Lower leg skin (tissue), 4 donors: ENCODE measurements at regions not wholly inside any gene's neighbourhood (a gene's known extent, or its start where the extent isn't known, plus 50 kb on each side); places are given as distances from the start of the nearest gene placed in this dataset.

ENCODE experiments used
- DNase-seq, 2 donors: peaks; one replicate each; pipeline ENCODE4 v3.0.0-alpha.2; 2019; ENCODE audit warnings: low spot score in 2 of 2
- H3K4me3 ChIP-seq: fragments of 200-600 bp; sonication (generic); 2 replicates; pipeline ENCODE4 v1.5.1; 2017; ENCODE audit warnings: mild to moderate bottlenecking, low read depth; ENCODE audit not compliant: poor library complexity, severe bottlenecking
- POLR2A ChIP-seq, 2 donors: fragments of 450-650 bp; IDR thresholded peaks; one replicate each; pipeline ENCODE4 v1.6.1; 2016 to 2017; ENCODE audit warnings: antibody characterized with exemption in 2 of 2, mild to moderate bottlenecking in 1 of 2, moderate library complexity in 1 of 2
- WGBS, 2 donors: methylation state at CpG; one replicate each; pipeline ENCODE4 v1.1.5; 2018; 5-methylcytosine and 5-hydroxymethylcytosine counted together
- intact Hi-C: fragments of 100-400 bp; cut with DNase I; formaldehyde crosslinking; loops from one replicate; pipeline ENCODE4 v1.15.0; 2023; ENCODE audit warnings: low total_unique reads
- TF ChIP-seq, protein P1 (sequence below), 3 donors: fragments of 450-650 bp; IDR thresholded peaks; one replicate each; pipeline ENCODE4 v1.5.1; 2016; ENCODE audit warnings: antibody characterized with exemption in 3 of 3, mild to moderate bottlenecking in 3 of 3, moderate library complexity in 2 of 3

DNA sequence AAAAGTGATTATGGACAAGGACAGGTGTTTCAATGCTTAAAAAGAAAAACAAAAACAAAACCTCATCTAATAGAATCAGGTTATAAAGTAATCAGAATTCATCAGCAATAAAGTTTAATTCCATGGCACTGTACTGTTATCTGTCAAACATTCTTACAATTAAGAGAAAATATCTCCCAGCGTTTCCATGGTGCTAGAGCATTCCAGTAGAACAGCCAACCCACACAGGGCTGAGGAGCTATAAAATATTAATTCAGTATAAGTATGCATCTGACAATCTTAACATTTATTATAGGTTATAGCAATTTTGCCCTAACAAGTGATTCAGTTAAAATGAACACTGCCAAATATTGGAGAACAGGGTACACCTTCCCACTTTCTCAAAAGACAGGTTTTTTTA is 128.7 kb upstream of the DEPDC1 start:
- no peak overlapping the region for H3K4me3 ChIP-seq
- WGBS, 2 donors = 78 to 85% methylated on average over 1 of the region's 1 CpG
- no peak for TF ChIP-seq POLR2A (IDR thresholded peaks at IDR 0.05)
- TF ChIP-seq, protein P1, sequence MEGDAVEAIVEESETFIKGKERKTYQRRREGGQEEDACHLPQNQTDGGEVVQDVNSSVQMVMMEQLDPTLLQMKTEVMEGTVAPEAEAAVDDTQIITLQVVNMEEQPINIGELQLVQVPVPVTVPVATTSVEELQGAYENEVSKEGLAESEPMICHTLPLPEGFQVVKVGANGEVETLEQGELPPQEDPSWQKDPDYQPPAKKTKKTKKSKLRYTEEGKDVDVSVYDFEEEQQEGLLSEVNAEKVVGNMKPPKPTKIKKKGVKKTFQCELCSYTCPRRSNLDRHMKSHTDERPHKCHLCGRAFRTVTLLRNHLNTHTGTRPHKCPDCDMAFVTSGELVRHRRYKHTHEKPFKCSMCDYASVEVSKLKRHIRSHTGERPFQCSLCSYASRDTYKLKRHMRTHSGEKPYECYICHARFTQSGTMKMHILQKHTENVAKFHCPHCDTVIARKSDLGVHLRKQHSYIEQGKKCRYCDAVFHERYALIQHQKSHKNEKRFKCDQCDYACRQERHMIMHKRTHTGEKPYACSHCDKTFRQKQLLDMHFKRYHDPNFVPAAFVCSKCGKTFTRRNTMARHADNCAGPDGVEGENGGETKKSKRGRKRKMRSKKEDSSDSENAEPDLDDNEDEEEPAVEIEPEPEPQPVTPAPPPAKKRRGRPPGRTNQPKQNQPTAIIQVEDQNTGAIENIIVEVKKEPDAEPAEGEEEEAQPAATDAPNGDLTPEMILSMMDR (IDR thresholded peaks at IDR 0.05) = no peak
- no peak for DNase-seq
- intact Hi-C loops = no loop called here

DNA sequence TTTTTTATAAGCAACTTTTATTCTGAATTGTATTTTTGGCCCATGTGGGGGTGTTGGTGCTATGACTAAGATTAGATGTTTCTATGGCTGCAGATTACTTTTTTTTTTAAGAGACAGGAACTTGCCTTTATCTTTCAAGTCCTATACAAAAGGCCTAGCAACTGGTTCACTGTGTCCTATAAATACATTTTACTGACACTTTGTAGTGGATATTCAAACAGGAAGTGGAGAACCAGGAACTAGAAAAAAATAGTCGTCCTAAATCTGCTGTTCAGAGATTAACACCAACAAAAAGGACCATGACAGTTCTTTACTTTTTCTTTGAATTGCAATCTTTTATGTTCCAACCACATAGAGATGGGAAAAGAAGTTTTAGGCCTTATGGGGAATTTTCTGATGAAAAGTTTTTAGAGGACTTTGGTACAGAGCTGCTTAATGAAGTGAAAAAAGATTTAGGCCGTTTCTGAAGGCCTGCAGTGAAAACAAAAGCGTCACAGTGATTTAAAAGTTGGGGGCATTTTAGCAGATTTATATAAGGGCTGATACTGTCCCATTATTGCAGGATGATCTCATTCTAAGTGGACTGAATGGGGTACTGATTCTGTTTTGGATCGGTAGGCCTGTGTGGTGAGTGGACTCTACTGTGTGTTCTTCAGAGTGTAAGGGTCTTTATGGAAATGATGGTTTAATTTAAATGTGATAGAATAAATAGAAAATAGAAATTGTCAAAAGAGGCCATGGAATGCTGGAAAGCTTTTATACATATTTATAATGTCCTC is 136.4 kb upstream of the DEPDC1 start:
- 83 to 84% methylated on average over 4 of the region's 4 CpGs for WGBS, 2 donors
- no peak for DNase-seq
- TF ChIP-seq, protein P1 (IDR thresholded peaks at IDR 0.05) = no peak
- no peak for TF ChIP-seq POLR2A (IDR thresholded peaks at IDR 0.05)
- intact Hi-C loops = no loop called here
- H3K4me3 ChIP-seq = no peak overlapping the region

DNA sequence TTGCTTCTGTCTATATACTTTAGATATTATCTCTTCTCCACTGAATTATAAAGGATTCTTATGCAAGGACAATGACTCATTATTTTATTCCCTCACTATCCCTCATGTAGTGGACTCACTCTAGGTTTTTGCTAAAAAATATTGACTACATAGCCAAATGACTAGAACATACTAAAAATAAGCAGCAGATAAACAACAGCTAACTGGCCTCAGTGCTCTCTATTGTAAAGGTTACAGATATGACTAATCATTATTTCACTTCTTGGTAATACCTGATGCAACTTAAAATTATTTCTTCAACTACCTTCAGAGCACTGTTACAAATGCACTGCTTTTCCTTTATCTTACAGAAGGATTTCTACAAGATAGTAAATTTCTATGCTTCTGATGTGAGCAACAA is 147.6 kb upstream of the DEPDC1 start:
- H3K4me3 ChIP-seq = no peak overlapping the region
- intact Hi-C loops = no loop called here
- TF ChIP-seq POLR2A (IDR thresholded peaks at IDR 0.05) = no peak
- TF ChIP-seq, protein P1 (IDR thresholded peaks at IDR 0.05) = no peak
- DNase-seq = no peak

DNA sequence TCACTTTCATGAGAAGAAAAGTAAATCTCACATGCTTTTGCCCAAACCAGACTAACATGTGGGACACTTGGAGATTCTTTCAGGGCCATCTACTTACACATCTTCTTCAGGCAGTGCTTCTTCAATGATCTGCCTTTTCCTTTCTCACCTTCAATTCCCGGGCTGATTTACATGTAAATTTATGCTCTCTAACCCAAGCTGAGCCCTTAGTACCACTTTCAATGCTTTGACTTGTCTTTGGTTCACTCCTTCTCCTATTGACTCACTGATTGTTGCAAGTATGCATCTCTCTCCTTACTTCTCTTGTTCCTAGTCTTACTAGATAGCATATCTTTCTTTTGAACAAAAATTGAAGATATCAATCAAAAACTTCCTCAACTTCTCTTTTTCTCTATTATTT is 154.2 kb upstream of the DEPDC1 start:
- no peak for DNase-seq
- 58% methylated on average over 1 of the region's 1 CpG for WGBS, 2 donors
- no peak overlapping the region for H3K4me3 ChIP-seq
- TF ChIP-seq, protein P1 (IDR thresholded peaks at IDR 0.05) = no peak
- TF ChIP-seq POLR2A (IDR thresholded peaks at IDR 0.05) = no peak
- intact Hi-C loops = no loop called here

DNA sequence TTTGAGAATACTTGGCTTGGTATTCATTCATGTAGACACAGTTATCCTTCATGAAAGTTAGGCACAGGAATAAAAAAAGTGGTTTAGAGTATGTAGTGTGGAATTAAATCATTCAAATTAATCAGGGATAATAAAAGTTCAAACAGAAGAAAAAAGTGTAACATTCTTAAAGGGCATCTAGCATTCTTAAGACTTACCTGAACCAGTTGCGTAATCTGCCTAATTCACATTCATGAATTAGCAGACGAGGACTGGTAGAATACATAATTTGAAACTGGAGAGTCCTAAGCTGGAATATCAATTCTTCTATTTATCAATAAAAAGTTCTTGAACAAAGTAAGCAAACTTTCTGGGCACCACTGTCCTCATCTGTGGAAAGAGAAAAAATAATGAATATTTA is 157.0 kb upstream of the DEPDC1 start:
- DNase-seq = no peak
- no peak overlapping the region for H3K4me3 ChIP-seq
- WGBS, 2 donors = 83 to 87% methylated on average over 2 of the region's 2 CpGs
- intact Hi-C loops = no loop called here
- TF ChIP-seq POLR2A (IDR thresholded peaks at IDR 0.05) = no peak
- TF ChIP-seq, protein P1 (IDR thresholded peaks at IDR 0.05) = no peak

DNA sequence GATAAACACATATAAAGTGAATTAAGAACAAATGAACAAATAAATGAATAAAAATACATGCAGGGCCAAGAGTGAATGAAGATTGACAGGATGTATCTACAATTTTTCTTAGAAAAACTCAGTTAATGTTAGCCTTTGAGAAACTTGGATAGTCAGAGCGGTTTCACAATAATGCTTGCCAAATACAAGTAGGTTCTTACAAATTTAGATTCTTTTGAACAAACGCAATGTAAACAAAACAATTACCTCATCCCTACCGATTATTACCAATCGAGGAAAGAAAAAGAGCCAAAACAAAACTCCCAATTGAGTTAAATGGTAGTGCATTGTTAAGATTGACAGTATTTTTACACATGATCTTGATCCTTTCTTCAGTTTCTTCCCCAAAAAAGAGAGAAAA is 176.9 kb upstream of the DEPDC1 start:
- intact Hi-C loops = no loop called here
- no peak for TF ChIP-seq POLR2A (IDR thresholded peaks at IDR 0.05)
- TF ChIP-seq, protein P1 (IDR thresholded peaks at IDR 0.05) = no peak
- H3K4me3 ChIP-seq = no peak overlapping the region
- no peak for DNase-seq
- 69 to 70% methylated on average over 4 of the region's 4 CpGs for WGBS, 2 donors
